Small intestine (tissue), 7 donors: ENCODE measurements at regions not wholly inside any gene's neighbourhood (a gene's known extent, or its start where the extent isn't known, plus 50 kb on each side); places are given as distances from the start of the nearest gene placed in this dataset.
A peak's percentile ranks its signal among the peaks of the same experiment; 100 is the strongest.

Experiments
- DNase-seq, 2 donors: peaks; one replicate each; pipeline versions ENCODE4 v3.0.0 to v3.0.0-alpha.2; 2013
- FAIRE-seq: peaks from 2 replicates; lab custom pipeline; 2012; peaks lifted over from hg19 to GRCh38; lab: Jason Lieb, UNC
- H3K27ac ChIP-seq, 3 donors: one replicate each; pipeline ENCODE4 v1.5.1; 2013; ENCODE audit warnings: low read length in 2 of 3, mild to moderate bottlenecking in 2 of 3, control low read depth in 1 of 3, inconsistent platforms in 1 of 3, low read depth in 1 of 3, moderate library complexity in 1 of 3
- H3K27me3 ChIP-seq, 3 donors: one replicate each; pipeline ENCODE4 v1.6.1; 2013; ENCODE audit warnings: low read length in 3 of 3, inconsistent platforms in 1 of 3; ENCODE audit not compliant: control insufficient read depth in 3 of 3, insufficient read depth in 3 of 3
- H3K36me3 ChIP-seq, 3 donors: one replicate each; pipeline ENCODE4 v1.6.1; 2013; ENCODE audit warnings: low read length in 3 of 3, inconsistent platforms in 1 of 3, low read depth in 1 of 3, mild to moderate bottlenecking in 1 of 3, moderate library complexity in 1 of 3; ENCODE audit not compliant: control insufficient read depth in 3 of 3, insufficient read depth in 2 of 3
- H3K4me1 ChIP-seq, 3 donors: one replicate each; pipeline ENCODE4 v1.6.1; 2013; ENCODE audit warnings: low read length in 2 of 3, inconsistent platforms in 1 of 3, low read depth in 1 of 3, mild to moderate bottlenecking in 1 of 3, moderate library complexity in 1 of 3; ENCODE audit not compliant: control insufficient read depth in 3 of 3, insufficient read depth in 2 of 3
- H3K4me3 ChIP-seq, 3 donors: one replicate each; pipeline ENCODE4 v1.5.1; 2013; ENCODE audit warnings: low read length in 3 of 3, control low read depth in 1 of 3, inconsistent platforms in 1 of 3, low read depth in 1 of 3, mild to moderate bottlenecking in 1 of 3, moderate library complexity in 1 of 3
- H3K9me3 ChIP-seq, 2 donors: one replicate each; pipeline ENCODE4 v1.6.1; 2013; ENCODE audit warnings: low read depth in 1 of 2, low read length in 1 of 2; ENCODE audit not compliant: control insufficient read depth in 2 of 2, insufficient read depth in 1 of 2
- WGBS, 3 donors: extraction: QIAGEN DNeasy Blood & Tissue Kit; methylation state at CpG; one replicate each; pipeline ENCODE4 v1.1.7; 2013; 5-methylcytosine and 5-hydroxymethylcytosine counted together
- donor health status: healthy with polysubstance abuse.
- donor health status: control.
- donor health status: control.
- donor health status: Bipolar disorder and iron deficiency.
- donor health status: healthy.

DNA sequence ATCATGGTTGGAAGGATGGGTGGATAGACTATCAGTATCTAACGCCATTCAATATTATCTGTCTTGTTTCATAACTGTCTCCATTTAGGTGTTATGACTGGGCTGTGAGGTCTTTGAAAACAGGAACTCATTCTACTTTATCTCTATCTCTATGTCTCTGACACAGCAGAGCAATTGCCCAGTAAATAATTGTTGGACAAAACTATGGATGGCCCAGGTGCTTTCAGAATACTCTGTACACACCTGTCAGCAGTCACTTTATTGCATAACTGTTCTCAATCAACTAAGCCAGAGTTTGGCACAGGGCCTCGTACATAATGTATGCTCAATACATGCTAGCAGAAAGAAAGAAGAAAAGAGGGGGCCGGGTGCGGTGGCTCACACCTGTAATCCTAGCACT lies 210.3 kb downstream of the OPA1 start:
- H3K4me3 ChIP-seq = no peak overlapping the region
- H3K27ac ChIP-seq = peak overlapping the region in 1 of 3 donors; percentile 11
- 9 to 63% (median 48%) methylated on average over 4 of the region's 4 CpGs for WGBS, 3 donors
- FAIRE-seq = no peak
- no peaks in the 10 kb centered on the region for H3K36me3 ChIP-seq
- H3K4me1 ChIP-seq = peaks cover 0 to 7% (median 3%) of the 10 kb centered on the region in 3 donors
- DNase-seq = peak; percentile 81 to 88
- H3K27me3 ChIP-seq = no peaks in the 10 kb centered on the region
- no peaks in the 10 kb centered on the region for H3K9me3 ChIP-seq

DNA sequence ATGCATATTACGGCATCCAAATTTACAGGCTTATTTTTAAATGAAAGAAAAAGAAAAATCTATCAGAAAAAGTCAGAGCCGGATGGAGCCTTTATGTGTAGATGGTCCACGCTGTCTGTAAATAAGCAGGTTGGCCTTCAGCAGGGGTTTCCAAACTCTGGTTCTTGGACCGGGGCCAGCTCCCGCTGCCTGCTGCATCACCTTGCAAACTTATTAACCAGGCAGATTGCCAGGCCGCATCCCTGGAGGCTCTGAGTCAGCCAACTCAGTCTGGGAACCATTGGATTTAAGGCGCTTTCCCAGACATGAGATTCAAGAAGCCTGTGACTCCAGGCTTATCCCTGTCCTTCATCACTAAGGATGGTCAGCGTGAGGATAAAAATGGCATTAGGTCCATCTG lies 212.4 kb downstream of the OPA1 start:
- H3K9me3 ChIP-seq = no peaks in the 10 kb centered on the region
- peaks cover 0 to 18% (median 3%) of the 10 kb centered on the region in 3 donors for H3K4me1 ChIP-seq
- 18 to 55% (median 38%) methylated on average over 8 of the region's 8 CpGs for WGBS, 3 donors
- no peaks in the 10 kb centered on the region for H3K27me3 ChIP-seq
- DNase-seq (peak; percentile 84 to 89), FAIRE-seq (no peak)
- no peaks in the 10 kb centered on the region for H3K36me3 ChIP-seq
- H3K27ac ChIP-seq = no peak overlapping the region
- H3K4me3 ChIP-seq = no peak overlapping the region

DNA sequence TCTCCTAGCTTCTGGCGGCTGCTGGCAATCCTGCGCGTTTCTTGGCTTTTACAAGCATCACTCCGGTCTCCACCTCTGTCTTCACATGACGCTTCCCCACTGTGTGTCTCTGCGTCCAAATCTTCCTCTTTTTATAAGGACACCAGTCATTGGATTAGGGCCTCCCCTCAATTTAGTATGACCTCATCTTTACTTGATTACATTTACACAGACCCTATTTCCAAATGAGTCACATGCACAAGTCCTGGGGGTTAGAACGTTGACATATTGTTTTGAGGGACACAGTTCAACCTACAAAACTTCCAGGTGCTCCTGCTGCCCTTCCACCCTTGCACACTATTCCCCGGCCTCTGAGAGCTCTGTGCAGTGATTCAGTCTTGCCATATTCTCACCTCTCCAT lies 215.3 kb downstream of the OPA1 start:
- no peak overlapping the region for H3K4me3 ChIP-seq
- no peaks in the 10 kb centered on the region for H3K27me3 ChIP-seq
- 87 to 92% (median 88%) methylated on average over 8 of the region's 8 CpGs for WGBS, 3 donors
- no peak for DNase-seq
- peaks cover under 1 to 28% (median 3%) of the 10 kb centered on the region in 3 donors for H3K4me1 ChIP-seq
- H3K36me3 ChIP-seq = no peaks in the 10 kb centered on the region
- no peak overlapping the region for H3K27ac ChIP-seq
- H3K9me3 ChIP-seq = no peaks in the 10 kb centered on the region
- FAIRE-seq = no peak

DNA sequence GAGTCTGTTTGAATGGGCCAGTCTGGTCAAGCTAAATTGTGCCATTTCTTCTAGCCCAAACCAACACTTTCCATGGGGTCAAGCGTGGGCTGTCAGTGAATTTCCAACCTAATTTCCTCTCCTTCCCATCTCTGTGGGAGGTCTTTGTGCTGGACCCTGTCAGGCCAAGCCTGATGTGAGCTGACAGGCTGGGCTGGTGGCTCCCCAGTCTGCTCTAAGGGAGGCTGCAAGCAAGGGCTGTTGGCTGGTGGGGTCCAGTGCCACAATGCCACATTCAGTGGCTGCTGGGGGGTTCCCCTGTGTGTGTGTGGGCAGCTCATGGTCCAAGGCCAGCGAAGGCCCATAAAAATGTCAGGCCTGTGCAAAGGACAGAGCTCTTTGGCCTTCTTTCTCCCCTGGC lies 216.1 kb downstream of the OPA1 start:
- Histone ChIP-seq H3K9me3 (no peaks in the 10 kb centered on the region), H3K4me1 (peaks cover 3 to 36% (median 3%) of the 10 kb centered on the region in 3 donors), H3K27ac (no peak overlapping the region), H3K27me3 (no peaks in the 10 kb centered on the region), H3K4me3 (no peak overlapping the region), H3K36me3 (no peaks in the 10 kb centered on the region)
- FAIRE-seq (no peak), DNase-seq (no peak)
- WGBS, 3 donors = 79 to 91% (median 84%) methylated on average over 2 of the region's 2 CpGs

DNA sequence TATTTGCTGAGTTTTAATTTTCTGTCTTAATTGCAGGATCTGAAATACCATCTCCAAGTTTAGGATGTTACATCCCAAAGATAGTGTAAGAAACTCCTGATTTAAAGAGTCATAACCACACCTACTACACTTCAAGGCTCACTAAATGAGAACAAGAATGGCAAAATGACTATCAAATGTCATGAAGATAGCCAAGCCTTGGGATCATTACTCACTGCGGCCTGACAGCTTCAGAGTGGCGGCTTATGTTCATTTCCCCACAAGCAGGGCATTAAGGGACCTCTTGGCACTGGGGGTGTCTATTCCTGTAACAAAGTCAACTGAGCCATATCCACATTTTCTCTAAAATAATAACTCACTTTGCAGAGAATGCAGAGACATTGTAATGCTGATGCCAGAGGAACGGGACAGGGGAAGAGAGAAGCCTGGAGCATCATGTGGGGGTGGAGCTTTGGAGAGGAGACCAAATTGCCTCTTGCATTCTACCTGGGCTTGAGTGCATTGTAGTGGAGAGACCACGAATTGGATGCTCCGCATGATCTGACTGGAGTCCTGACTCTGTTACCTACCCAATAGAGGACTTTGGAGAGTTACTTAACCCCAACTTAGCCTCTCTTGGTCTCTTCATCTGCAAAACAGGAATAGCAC lies 219.2 kb downstream of the OPA1 start:
- Histone ChIP-seq H3K27me3 (no peaks in the 10 kb centered on the region), H3K4me1 (peaks cover 0 to 59% (median 4%) of the 10 kb centered on the region in 3 donors), H3K36me3 (no peaks in the 10 kb centered on the region), H3K27ac (no peak overlapping the region), H3K9me3 (no peaks in the 10 kb centered on the region), H3K4me3 (no peak overlapping the region)
- no peak for DNase-seq
- 91 to 95% (median 93%) methylated on average over 5 of the region's 5 CpGs for WGBS, 3 donors
- no peak for FAIRE-seq

DNA sequence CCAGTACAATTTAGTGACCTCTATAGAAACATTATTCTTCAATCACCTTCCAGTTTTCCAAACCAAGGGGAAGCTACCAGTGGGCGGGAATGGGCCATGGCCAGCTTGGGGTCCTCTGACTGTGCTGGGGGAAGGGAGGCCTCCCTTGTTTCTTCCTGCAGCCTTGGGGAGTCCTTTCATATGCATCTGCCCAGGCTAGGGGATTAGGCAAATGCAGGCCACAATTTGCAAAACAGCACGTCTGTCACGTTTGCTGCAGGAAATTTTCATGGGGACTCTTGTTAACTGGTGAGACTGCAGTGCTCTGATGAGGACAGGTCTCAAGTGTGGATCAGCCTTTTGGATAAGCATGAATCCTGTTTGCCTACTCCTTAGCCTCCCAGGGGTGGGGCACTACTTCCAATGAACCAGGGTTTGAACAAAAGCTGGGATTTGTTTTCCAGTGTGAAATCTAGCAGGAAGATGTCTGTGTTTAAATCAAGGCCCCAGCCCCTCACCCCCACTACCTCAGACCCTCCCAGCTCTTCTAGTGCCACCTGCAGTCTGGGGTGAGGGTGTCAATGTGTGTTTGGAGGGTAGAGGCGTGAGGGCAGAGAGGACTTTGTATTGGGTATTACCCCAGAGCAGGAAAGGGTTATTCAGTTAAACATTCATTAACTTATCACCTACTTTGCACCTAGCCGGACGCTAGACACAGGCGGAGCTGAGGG lies 219.9 kb downstream of the OPA1 start:
- DNase-seq (peak in 1 of 2 donors; percentile 67), FAIRE-seq (no peak)
- 41 to 68% (median 64%) methylated on average over 7 of the region's 7 CpGs for WGBS, 3 donors
- no peaks in the 10 kb centered on the region for H3K36me3 ChIP-seq
- peak overlapping the region in 1 of 3 donors; percentile 49 for H3K27ac ChIP-seq
- H3K9me3 ChIP-seq = no peaks in the 10 kb centered on the region
- no peak overlapping the region for H3K4me3 ChIP-seq
- peaks cover 0 to 66% (median 4%) of the 10 kb centered on the region in 3 donors for H3K4me1 ChIP-seq
- no peaks in the 10 kb centered on the region for H3K27me3 ChIP-seq

DNA sequence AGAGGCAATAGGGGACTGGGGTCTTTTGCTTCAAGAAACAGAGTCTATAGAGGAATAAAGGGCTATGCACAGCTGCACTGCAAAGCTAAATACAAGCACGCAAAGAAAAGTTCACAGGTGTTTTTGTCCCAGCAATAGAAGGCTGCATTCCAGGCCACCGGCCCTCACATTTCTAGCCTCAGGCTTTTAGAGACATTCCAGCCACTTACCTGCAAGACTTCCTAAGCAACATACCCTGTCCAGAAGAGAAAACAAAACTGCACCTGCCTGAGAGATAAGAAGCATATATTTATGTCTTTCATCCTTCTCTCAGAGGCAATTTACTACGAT lies 220.5 kb downstream of the OPA1 start:
- no peaks in the 10 kb centered on the region for H3K36me3 ChIP-seq
- no peak overlapping the region for H3K4me3 ChIP-seq
- H3K27me3 ChIP-seq = no peaks in the 10 kb centered on the region
- WGBS, 3 donors = 22 to 65% (median 42%) methylated on average over 3 of the region's 3 CpGs
- FAIRE-seq (no peak), DNase-seq (peak in 1 of 2 donors; percentile 62)
- no peaks in the 10 kb centered on the region for H3K9me3 ChIP-seq
- peak overlapping the region in 1 of 3 donors; percentile 49 for H3K27ac ChIP-seq
- H3K4me1 ChIP-seq = peaks cover 0 to 68% (median 4%) of the 10 kb centered on the region in 3 donors

DNA sequence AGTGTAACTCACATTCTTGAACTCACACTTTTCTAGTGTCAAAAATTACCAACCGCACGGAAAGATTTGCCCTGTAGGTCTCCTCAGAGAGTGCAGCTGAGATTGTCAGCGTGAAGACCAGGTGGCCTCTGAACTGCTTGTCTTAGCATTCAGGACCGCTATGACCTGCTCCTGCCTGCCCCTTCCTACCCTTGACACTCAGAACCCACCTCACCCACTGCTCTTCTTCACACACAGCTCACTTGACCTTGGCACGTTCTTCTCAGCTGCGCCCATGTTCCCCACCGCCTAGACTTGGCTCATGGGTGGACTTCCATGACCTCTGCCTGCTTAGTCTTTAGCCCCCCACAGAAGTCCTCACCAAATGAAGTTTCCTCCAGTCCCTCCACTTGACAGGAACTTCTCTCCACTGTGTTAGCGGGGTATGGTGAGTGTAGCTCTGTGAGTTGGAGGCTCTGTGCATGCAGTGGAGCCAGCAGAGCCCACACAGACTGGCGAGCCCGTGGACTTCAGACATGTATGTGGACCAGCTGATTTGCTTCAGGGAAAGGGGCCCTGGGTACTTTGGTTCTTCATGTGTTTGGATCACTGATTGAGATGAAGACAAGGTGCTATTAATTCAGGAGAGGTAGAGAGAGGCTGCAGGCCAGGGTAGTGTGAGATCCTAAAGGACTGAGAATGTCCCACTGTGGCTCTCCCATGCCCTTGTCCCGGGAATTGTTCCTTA lies 221.3 kb downstream of the OPA1 start:
- Histone ChIP-seq H3K9me3 (no peaks in the 10 kb centered on the region), H3K27me3 (no peaks in the 10 kb centered on the region), H3K4me3 (no peak overlapping the region), H3K36me3 (no peaks in the 10 kb centered on the region), H3K27ac (peak overlapping the region in 1 of 3 donors; percentile 49), H3K4me1 (peaks cover 0 to 62% (median 4%) of the 10 kb centered on the region in 3 donors)
- FAIRE-seq (no peak), DNase-seq (peak in 1 of 2 donors; percentile 54)
- WGBS, 3 donors = 79 to 86% (median 83%) methylated on average over 11 of the region's 11 CpGs
